BE2C (cell line): ENCODE measurements at regions not wholly inside any gene's neighbourhood (a gene's known extent, or its start where the extent isn't known, plus 50 kb on each side); places are given as distances from the start of the nearest gene placed in this dataset.

Source experiments
- DNase-seq: peaks from one replicate; pipeline ENCODE4 v3.0.0-alpha.2; 2020
- H3K27me3 ChIP-seq: fragments of 250-450 bp; sonication (Bioruptor Pico); 2 replicates; pipeline ENCODE4 v1.5.1; 2020; ENCODE audit warnings: mild to moderate bottlenecking
- H3K36me3 ChIP-seq: fragments of 250-450 bp; sonication (Bioruptor Pico); 2 replicates; pipeline ENCODE4 v1.5.1; 2020; ENCODE audit warnings: mild to moderate bottlenecking
- H3K4me1 ChIP-seq: fragments of 250-450 bp; sonication (Bioruptor Pico); 2 replicates; pipeline ENCODE4 v1.5.1; 2020
- H3K4me3 ChIP-seq: 2 replicates; pipeline ENCODE4 v1.5.1; 2011; ENCODE audit warnings: low read depth, low read length
- H3K9me3 ChIP-seq: fragments of 250-450 bp; sonication (Bioruptor Pico); 2 replicates; pipeline ENCODE4 v1.5.1; 2020
- TF ChIP-seq, protein P1 (sequence below): IDR thresholded peaks from 2 replicates; pipeline ENCODE4 v1.5.1; 2012; ENCODE audit warnings: mild to moderate bottlenecking, low read depth, low read length

DNA sequence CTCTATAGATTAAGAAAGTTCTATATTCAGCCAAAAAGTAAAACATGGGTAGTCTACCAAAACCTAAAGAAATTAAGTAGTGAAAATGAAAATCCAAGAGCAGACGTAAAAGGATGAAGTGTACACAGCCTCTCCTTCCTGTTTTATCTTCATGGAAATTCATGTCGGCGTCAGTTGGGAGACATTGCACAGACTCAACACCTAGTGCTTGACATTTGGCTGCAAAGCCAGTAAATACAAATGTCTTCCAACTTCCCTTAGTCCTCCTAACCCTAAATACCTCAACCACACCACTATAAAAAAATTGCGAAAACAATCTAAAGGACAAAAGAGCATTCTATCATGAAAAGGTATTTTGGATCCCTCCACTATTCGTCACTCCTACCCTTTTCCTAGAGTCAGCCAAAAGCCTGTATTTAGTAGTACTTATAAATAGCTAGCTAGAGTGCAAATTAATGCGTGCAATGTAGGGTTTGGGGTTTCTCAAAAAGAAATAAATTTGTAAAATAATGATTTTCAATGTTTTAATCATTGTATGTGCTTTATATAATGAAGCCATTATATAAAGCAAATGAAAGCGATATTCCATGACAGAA is 56.4 kb upstream of the TRPC4 start:
- H3K9me3 ChIP-seq: no peaks in the 10 kb centered on the region
- no peaks in the 10 kb centered on the region for H3K36me3 ChIP-seq
- H3K4me1 ChIP-seq: no peaks in the 10 kb centered on the region
- no peak for DNase-seq
- no peaks in the 10 kb centered on the region; the same call in 1 of the 2 replicates for H3K27me3 ChIP-seq
- TF ChIP-seq, protein P1, sequence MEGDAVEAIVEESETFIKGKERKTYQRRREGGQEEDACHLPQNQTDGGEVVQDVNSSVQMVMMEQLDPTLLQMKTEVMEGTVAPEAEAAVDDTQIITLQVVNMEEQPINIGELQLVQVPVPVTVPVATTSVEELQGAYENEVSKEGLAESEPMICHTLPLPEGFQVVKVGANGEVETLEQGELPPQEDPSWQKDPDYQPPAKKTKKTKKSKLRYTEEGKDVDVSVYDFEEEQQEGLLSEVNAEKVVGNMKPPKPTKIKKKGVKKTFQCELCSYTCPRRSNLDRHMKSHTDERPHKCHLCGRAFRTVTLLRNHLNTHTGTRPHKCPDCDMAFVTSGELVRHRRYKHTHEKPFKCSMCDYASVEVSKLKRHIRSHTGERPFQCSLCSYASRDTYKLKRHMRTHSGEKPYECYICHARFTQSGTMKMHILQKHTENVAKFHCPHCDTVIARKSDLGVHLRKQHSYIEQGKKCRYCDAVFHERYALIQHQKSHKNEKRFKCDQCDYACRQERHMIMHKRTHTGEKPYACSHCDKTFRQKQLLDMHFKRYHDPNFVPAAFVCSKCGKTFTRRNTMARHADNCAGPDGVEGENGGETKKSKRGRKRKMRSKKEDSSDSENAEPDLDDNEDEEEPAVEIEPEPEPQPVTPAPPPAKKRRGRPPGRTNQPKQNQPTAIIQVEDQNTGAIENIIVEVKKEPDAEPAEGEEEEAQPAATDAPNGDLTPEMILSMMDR: no peak
- no peak overlapping the region for H3K4me3 ChIP-seq

DNA sequence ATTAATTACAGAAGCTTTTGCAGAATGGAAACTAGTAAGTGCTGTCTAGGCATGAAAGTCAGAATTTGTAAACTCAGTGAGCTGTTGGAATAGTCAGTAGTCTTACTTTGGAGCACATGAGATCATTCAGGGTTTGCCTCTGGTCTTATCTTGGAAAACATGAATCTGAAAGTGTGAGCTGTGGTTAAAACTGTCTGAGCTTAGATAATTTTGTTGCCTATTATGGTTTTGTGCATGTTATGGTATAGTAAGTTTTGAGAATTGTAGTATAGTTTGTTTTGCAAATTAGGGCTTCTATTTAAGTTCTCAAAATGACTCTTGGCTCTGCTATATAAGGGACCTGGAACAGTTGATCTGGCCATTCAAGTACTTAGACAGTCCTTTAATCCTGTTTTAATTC is 53.7 kb upstream of the TRPC4 start:
- H3K36me3 ChIP-seq: no peaks in the 10 kb centered on the region
- H3K9me3 ChIP-seq: no peaks in the 10 kb centered on the region
- no peaks in the 10 kb centered on the region for H3K27me3 ChIP-seq
- H3K4me1 ChIP-seq: no peaks in the 10 kb centered on the region
- H3K4me3 ChIP-seq: no peak overlapping the region
- no peak for DNase-seq
- TF ChIP-seq, protein P1: no peak

DNA sequence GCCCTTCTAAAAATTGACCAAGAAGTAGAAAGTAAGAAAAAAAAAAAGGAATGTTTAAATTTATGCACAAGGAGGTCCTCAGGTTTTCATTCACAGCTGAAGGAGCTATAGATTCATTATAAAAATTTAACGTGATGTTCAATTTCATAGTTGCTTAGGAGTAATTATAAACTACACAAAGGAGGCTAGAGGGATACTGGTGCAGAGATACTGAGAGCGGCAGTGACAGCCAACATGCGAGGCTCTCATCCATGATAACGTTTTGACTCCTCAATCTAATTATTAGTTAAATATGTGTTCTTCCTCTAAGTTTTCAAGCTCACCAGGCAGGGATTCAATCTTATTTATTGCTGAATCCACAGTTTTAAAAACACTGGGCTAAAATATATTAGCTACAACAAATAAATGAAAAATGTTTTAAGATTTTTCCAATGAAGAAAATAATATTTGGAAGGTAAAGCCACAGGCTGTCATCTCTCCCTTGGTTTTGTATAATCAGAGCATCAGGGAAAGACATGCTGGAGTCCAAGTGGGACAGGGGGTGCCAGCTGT is 49.8 kb upstream of the TRPC4 start:
- DNase-seq: no peak
- no peak overlapping the region for H3K4me3 ChIP-seq

More for the DNA sequence above, 49.8 kb upstream of the TRPC4 start:
- Histone ChIP-seq H3K4me1 (no peaks in the 10 kb centered on the region), H3K27me3 (no peaks in the 10 kb centered on the region), H3K36me3 (no peaks in the 10 kb centered on the region), H3K9me3 (no peaks in the 10 kb centered on the region)
- TF ChIP-seq, protein P1: no peak
